ENCODE measurements at regions not wholly inside any gene's neighbourhood (a gene's known extent, or its start where the extent isn't known, plus 50 kb on each side); places are given as distances from the start of the nearest gene placed in this dataset.
A peak's percentile ranks its signal among the peaks of the same experiment; 100 is the strongest.
"Not testable (repeated sequence)": the region's sequence is repeated elsewhere in the genome, so short reads cannot be mapped to it uniquely, and the experiment has no call there.

GRCh38 chr3:99319450-99319849, 318.9 kb upstream of the COL8A1 start:
- no peaks in the 10 kb centered on the region for H3K9me3 ChIP-seq (ENCODE audit: control insufficient read depth, insufficient read depth, low read depth, low read length)
- H3K27me3 ChIP-seq (ENCODE audit: control insufficient read depth, insufficient read depth, low read length): no peaks in the 10 kb centered on the region
- H3K27ac ChIP-seq (ENCODE audit: low read depth, low read length): no peak overlapping the region
- no peak overlapping the region for H3K9ac ChIP-seq (ENCODE audit: low read length)
- H3K36me3 ChIP-seq (ENCODE audit: control insufficient read depth, insufficient read depth, low read length): no peaks in the 10 kb centered on the region
- H3K4me1 ChIP-seq (ENCODE audit: control insufficient read depth, insufficient read depth, low read length): no peaks in the 10 kb centered on the region
- H3K4me3 ChIP-seq (ENCODE audit: low read depth, low read length): no peak overlapping the region

GRCh38 chr3:99317201-99317600, 321.2 kb upstream of the COL8A1 start:
- no peak overlapping the region for H3K27ac ChIP-seq (ENCODE audit: low read depth, low read length)
- no peak overlapping the region for H3K4me3 ChIP-seq (ENCODE audit: low read depth, low read length)
- H3K9ac ChIP-seq (ENCODE audit: low read length): no peak overlapping the region
- no peaks in the 10 kb centered on the region for H3K9me3 ChIP-seq (ENCODE audit: control insufficient read depth, insufficient read depth, low read depth, low read length)
- no peaks in the 10 kb centered on the region for H3K27me3 ChIP-seq (ENCODE audit: control insufficient read depth, insufficient read depth, low read length)
- no peaks in the 10 kb centered on the region for H3K36me3 ChIP-seq (ENCODE audit: control insufficient read depth, insufficient read depth, low read length)
- no peaks in the 10 kb centered on the region for H3K4me1 ChIP-seq (ENCODE audit: control insufficient read depth, insufficient read depth, low read length)

- H3K27me3 ChIP-seq (ENCODE audit: control insufficient read depth, insufficient read depth, low read length): no peaks in the 10 kb centered on the region
- H3K36me3 ChIP-seq (ENCODE audit: control insufficient read depth, insufficient read depth, low read length): no peaks in the 10 kb centered on the region
- no peaks in the 10 kb centered on the region for H3K9me3 ChIP-seq (ENCODE audit: control insufficient read depth, insufficient read depth, low read depth, low read length)
- no peak overlapping the region for H3K4me3 ChIP-seq (ENCODE audit: low read depth, low read length)
- H3K9ac ChIP-seq (ENCODE audit: low read length): no peak overlapping the region
- H3K27ac ChIP-seq (ENCODE audit: low read depth, low read length): no peak overlapping the region
- H3K4me1 ChIP-seq (ENCODE audit: control insufficient read depth, insufficient read depth, low read length): no peaks in the 10 kb centered on the region
Measured at GRCh38 chr3:99315896-99316295, 322.5 kb upstream of the COL8A1 start.

GRCh38 chr3:99313485-99313884, 324.9 kb upstream of the COL8A1 start:
- no peaks in the 10 kb centered on the region for H3K4me1 ChIP-seq (ENCODE audit: control insufficient read depth, insufficient read depth, low read length)
- no peak overlapping the region for H3K4me3 ChIP-seq (ENCODE audit: low read depth, low read length)
- peaks cover 4% of the 10 kb centered on the region; the same call in 1 of the 2 replicates for H3K9me3 ChIP-seq (ENCODE audit: control insufficient read depth, insufficient read depth, low read depth, low read length)
- H3K9ac ChIP-seq (ENCODE audit: low read length): no peak overlapping the region
- H3K36me3 ChIP-seq (ENCODE audit: control insufficient read depth, insufficient read depth, low read length): no peaks in the 10 kb centered on the region
- H3K27me3 ChIP-seq (ENCODE audit: control insufficient read depth, insufficient read depth, low read length): no peaks in the 10 kb centered on the region
- no peak overlapping the region for H3K27ac ChIP-seq (ENCODE audit: low read depth, low read length)

- Histone ChIP-seq H3K27ac (ENCODE audit: low read depth, low read length) (no peak overlapping the region), H3K9me3 (ENCODE audit: control insufficient read depth, insufficient read depth, low read depth, low read length) (no peaks in the 10 kb centered on the region), H3K36me3 (ENCODE audit: control insufficient read depth, insufficient read depth, low read length) (no peaks in the 10 kb centered on the region), H3K4me1 (ENCODE audit: control insufficient read depth, insufficient read depth, low read length) (peaks cover 12% of the 10 kb centered on the region), H3K9ac (ENCODE audit: low read length) (no peak overlapping the region), H3K4me3 (ENCODE audit: low read depth, low read length) (no peak overlapping the region), H3K27me3 (ENCODE audit: control insufficient read depth, insufficient read depth, low read length) (no peaks in the 10 kb centered on the region)
Measured at GRCh38 chr3:99298661-99299060, 339.7 kb upstream of the COL8A1 start.

GRCh38 chr3:99295836-99296235, 342.6 kb upstream of the COL8A1 start:
- H3K27me3 ChIP-seq (ENCODE audit: control insufficient read depth, insufficient read depth, low read length): no peaks in the 10 kb centered on the region
- no peaks in the 10 kb centered on the region for H3K9me3 ChIP-seq (ENCODE audit: control insufficient read depth, insufficient read depth, low read depth, low read length)
- no peaks in the 10 kb centered on the region for H3K36me3 ChIP-seq (ENCODE audit: control insufficient read depth, insufficient read depth, low read length)
- H3K27ac ChIP-seq (ENCODE audit: low read depth, low read length): no peak overlapping the region
- no peak overlapping the region for H3K9ac ChIP-seq (ENCODE audit: low read length)
- H3K4me1 ChIP-seq (ENCODE audit: control insufficient read depth, insufficient read depth, low read length): peaks cover 12% of the 10 kb centered on the region
- H3K4me3 ChIP-seq (ENCODE audit: low read depth, low read length): no peak overlapping the region

GRCh38 chr3:99294092-99294491, 344.3 kb upstream of the COL8A1 start:
- not testable (repeated sequence) for H3K27me3 ChIP-seq (ENCODE audit: control insufficient read depth, insufficient read depth, low read length); H3K27ac ChIP-seq (ENCODE audit: low read depth, low read length); H3K36me3 ChIP-seq (ENCODE audit: control insufficient read depth, insufficient read depth, low read length); H3K9me3 ChIP-seq (ENCODE audit: control insufficient read depth, insufficient read depth, low read depth, low read length)
- Histone ChIP-seq H3K4me3 (ENCODE audit: low read depth, low read length) (peak overlapping the region; percentile 51), H3K9ac (ENCODE audit: low read length) (peak overlapping the region; percentile 33), H3K4me1 (ENCODE audit: control insufficient read depth, insufficient read depth, low read length) (peaks cover 12% of the 10 kb centered on the region)

- Histone ChIP-seq H3K4me1 (ENCODE audit: control insufficient read depth, insufficient read depth, low read length) (no peaks in the 10 kb centered on the region), H3K36me3 (ENCODE audit: control insufficient read depth, insufficient read depth, low read length) (no peaks in the 10 kb centered on the region), H3K27ac (ENCODE audit: low read depth, low read length) (no peak overlapping the region), H3K27me3 (ENCODE audit: control insufficient read depth, insufficient read depth, low read length) (no peaks in the 10 kb centered on the region), H3K4me3 (ENCODE audit: low read depth, low read length) (no peak overlapping the region), H3K9me3 (ENCODE audit: control insufficient read depth, insufficient read depth, low read depth, low read length) (no peaks in the 10 kb centered on the region; the same call in 1 of the 2 replicates), H3K9ac (ENCODE audit: low read length) (no peak overlapping the region)
Measured at GRCh38 chr3:99287876-99288275, 350.5 kb upstream of the COL8A1 start.

GRCh38 chr3:99286266-99286845, 352.0 kb upstream of the COL8A1 start:
- no peaks in the 10 kb centered on the region for H3K36me3 ChIP-seq (ENCODE audit: control insufficient read depth, insufficient read depth, low read length)
- H3K4me1 ChIP-seq (ENCODE audit: control insufficient read depth, insufficient read depth, low read length): no peaks in the 10 kb centered on the region
- no peak overlapping the region for H3K9ac ChIP-seq (ENCODE audit: low read length)
- no peak overlapping the region for H3K4me3 ChIP-seq (ENCODE audit: low read depth, low read length)
- no peak overlapping the region for H3K27ac ChIP-seq (ENCODE audit: low read depth, low read length)
- H3K9me3 ChIP-seq (ENCODE audit: control insufficient read depth, insufficient read depth, low read depth, low read length): no peaks in the 10 kb centered on the region; the same call in 1 of the 2 replicates
- no peaks in the 10 kb centered on the region for H3K27me3 ChIP-seq (ENCODE audit: control insufficient read depth, insufficient read depth, low read length)

- Histone ChIP-seq H3K27ac (ENCODE audit: low read depth, low read length) (no peak overlapping the region), H3K9me3 (ENCODE audit: control insufficient read depth, insufficient read depth, low read depth, low read length) (no peaks in the 10 kb centered on the region)
Measured at GRCh38 chr3:99269606-99270351, 368.3 kb upstream of the DCBLD2 start.

GRCh38 chr3:99256788-99257187, 355.3 kb upstream of the DCBLD2 start:
- no peaks in the 10 kb centered on the region for H3K4me1 ChIP-seq (ENCODE audit: control insufficient read depth, insufficient read depth, low read length)
- no peak overlapping the region for H3K27ac ChIP-seq (ENCODE audit: low read depth, low read length)
- H3K4me3 ChIP-seq (ENCODE audit: low read depth, low read length): no peak overlapping the region
- H3K36me3 ChIP-seq (ENCODE audit: control insufficient read depth, insufficient read depth, low read length): no peaks in the 10 kb centered on the region
- no peak overlapping the region for H3K9ac ChIP-seq (ENCODE audit: low read length)
- H3K9me3 ChIP-seq (ENCODE audit: control insufficient read depth, insufficient read depth, low read depth, low read length): peaks cover 7% of the 10 kb centered on the region
- H3K27me3 ChIP-seq (ENCODE audit: control insufficient read depth, insufficient read depth, low read length): no peaks in the 10 kb centered on the region

More at GRCh38 chr3:99269606-99270351, 368.3 kb upstream of the DCBLD2 start:
- Histone ChIP-seq H3K36me3 (ENCODE audit: control insufficient read depth, insufficient read depth, low read length) (no peaks in the 10 kb centered on the region), H3K27me3 (ENCODE audit: control insufficient read depth, insufficient read depth, low read length) (no peaks in the 10 kb centered on the region), H3K4me1 (ENCODE audit: control insufficient read depth, insufficient read depth, low read length) (no peaks in the 10 kb centered on the region), H3K4me3 (ENCODE audit: low read depth, low read length) (no peak overlapping the region), H3K9ac (ENCODE audit: low read length) (no peak overlapping the region)

All from HUES6 (cell line).